HG02970 (cell line): ENCODE measurements at regions not wholly inside any gene's neighbourhood (a gene's known extent, or its start where the extent isn't known, plus 50 kb on each side); places are given as distances from the start of the nearest gene placed in this dataset.

ENCODE experiments used
- ATAC-seq: cut with Tn5 transposase; IDR thresholded peaks from one replicate; pipeline ENCODE4 v1.9.1; 2021; ENCODE audit warnings: mild to moderate bottlenecking, moderate library complexity, moderate number of reproducible peaks; ENCODE audit not compliant: unreplicated experiment, low FRiP score

- ATAC-seq, result no peak
Measured at GRCh38 chr3:79947469-79947868, 179.7 kb upstream of the ROBO1 start.

DNA sequence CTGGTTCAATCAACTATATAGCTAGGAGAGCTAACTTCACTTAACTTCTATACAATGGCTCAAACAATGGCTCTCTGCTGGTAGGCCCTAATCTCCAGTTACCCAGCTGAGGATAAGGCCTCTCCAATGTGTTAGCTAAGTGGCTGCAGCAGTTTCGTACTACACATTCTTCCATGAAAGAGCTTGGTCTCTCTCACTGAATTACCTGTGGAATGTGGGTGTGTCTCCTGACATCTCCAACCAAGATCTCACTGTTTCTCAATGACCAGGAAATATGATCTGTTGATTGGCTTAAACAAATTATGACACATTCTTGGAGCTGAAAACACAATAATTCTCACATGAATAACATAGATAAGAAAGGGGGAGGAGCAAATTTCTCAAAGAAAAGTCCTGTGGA, 169.8 kb upstream of the ROBO1 start:
- ATAC-seq, result no peak

DNA sequence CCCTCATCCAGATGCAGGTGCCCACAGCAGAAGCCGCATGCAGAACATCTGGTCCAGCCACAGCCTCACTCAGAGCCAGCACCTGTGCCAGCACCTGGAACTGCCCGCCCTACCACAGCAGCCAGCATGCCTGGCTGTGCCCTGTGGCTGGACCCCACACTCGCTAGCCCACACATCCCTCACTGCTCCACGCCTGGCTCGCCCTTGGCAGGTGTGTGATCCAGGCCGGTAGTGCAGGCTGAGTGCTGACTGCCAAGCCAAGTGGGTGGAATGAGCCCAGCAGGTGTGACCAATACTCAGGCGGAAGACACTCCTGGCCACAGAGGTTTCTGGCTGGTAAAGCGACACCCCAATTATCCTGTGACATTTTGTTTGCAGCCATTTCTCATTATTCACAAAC, 162.4 kb upstream of the ROBO1 start:
- no peak for ATAC-seq

DNA sequence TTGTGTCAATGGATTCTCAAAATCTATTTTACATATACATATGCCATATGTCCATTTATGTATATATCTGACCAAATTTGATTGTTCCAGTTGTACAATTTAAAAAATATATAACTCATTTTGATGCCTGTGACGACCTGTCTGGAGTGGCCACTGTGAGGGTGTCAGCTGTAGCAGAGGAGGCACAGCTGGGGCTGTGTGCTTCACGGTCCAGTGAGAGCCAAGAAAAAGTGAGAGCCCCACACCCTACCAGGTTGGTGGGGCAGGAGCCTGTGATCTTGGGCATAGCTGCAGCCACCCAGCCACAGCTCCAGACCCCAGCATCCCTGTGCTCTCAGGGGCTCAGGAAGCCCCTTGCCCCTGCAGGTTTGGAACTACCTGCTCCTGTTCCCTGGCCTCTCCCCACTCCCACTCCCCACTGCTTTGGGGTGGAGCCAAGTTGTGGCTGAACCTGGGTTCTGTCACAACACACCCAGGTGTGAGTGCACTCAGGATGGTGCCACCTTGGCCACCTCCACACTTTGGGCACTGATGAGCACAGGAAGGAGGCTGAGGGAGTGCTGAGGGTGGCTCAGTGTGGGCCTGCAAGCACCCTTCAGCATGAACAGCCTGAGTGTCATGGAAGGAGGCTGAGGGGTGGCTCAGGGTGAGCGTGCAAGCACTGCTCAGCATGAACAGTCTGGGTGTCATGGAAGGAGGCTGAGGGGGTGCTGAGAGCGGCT, 161.1 kb upstream of the ROBO1 start:
- no peak for ATAC-seq

DNA sequence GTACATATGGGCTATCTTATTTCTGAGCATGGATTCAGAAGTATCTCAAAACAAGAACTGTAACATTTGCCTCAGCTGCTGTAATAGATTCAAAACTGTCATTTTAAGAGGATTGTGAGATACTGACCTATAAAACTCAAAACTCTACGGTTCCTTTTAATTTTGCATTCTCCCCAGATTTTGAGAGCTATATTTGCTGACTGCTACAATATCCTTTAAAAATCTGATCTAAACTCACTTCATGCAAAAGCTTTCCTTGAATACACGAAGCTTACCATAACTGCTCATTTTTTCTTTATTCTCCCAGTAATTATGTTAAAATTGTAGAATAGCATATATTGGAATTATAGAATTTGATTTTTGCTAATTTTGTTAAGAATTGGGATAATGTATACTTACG, 158.7 kb upstream of the ROBO1 start:
- ATAC-seq, result no peak

DNA sequence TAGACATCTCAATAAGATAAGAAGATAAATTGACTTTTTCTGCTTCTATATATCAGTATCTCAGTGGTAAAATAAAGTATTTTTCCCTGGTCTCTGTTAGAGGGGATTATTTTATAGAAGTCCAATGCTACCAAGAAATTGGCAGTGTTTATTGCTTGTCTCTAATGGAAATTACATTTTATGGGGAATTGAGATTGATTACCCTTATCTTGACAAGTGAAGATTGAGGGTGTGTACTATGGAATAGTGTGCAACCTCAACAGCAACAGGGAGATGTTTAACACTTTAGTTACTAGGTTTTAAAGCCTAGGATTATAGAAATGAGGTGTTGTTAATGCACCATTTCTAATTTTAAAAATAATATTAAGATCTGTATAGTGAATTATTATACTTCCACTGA, 154.8 kb upstream of the ROBO1 start:
- ATAC-seq, result no peak

DNA sequence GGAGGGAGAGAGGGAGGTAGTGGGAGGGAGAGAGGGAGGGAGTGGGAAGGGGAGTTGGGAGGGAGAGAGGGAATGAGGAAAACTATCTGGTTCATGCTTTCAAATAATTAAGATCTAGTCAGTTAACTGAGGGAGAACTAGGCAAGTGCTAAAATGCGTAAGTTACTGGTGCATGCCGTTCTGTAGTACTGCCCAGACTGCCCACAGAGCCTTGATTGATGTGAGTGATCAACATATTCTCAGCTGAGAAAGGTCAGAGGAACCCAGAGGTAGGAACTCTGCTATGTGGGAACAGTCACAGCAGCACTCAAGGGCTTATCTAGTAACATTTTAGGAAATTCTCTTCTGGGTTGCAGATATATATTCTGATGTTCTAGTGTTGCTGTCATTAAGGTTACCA, 149.8 kb upstream of the ROBO1 start:
- ATAC-seq, result no peak

DNA sequence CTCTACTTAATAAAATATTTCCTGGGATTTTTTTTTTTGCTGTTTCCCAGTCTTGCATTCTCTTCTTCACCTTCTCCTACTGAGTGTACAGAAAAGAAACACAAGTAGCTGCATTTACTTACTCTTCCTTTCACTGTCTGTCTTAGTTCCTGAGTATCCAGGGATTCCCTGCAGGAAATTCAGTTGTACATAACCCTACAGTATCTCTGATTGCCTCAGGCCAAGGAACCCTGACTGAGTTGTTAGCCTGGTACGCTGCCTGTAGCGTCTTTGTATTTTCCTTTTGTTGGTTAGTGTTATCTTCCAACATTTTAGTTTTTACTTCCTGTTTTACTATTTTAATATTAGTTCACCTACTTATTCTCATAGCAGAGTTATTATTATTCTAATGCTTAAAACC, 142.5 kb upstream of the ROBO1 start:
- ATAC-seq, result no peak

GRCh38 chr3:79906106-79906505, 138.3 kb upstream of the ROBO1 start:
- ATAC-seq, result no peak

GRCh38 chr3:79902151-79902550, 134.4 kb upstream of the ROBO1 start:
- no peak for ATAC-seq

GRCh38 chr3:79898907-79899306, 131.1 kb upstream of the ROBO1 start:
- ATAC-seq, result no peak

DNA sequence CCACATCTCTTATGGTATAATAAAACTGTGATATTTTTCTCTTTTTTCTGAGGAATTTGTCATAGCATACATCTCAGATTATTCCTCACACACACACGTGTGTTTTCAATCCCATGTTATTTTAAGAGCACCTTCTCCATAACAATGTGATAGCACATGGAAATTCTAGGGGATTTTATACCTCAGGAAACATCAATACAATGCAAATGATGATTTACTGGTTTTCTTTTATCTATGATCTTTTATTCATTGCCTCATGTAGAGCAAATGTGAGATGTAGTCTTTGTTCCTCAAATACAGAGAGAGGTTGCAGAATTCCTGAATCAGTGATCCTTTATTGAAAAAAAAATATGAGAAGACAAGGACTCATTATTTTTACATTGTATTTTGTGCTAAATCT, 128.3 kb upstream of the ROBO1 start:
- ATAC-seq, result no peak

GRCh38 chr3:79887213-79887612, 119.4 kb upstream of the ROBO1 start:
- ATAC-seq, result no peak

DNA sequence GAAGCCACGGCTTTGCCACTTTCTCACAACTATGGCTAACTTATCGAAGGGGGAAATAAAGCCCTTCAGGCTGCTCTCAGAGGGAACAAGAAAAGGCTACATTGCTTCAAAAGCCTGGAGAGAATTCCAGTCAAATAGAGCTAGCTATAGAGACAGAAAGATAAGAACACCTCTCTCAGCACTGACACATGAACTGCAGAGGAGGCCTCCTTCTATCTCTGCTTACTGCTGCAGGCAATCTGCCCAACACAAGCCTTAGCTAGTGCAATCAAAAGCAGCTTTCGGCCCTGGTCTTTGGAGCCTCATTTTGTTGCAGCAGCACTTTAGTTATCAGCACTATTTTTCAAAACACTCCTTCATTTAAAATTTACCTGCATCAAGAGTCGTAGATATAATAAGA, 118.4 kb upstream of the ROBO1 start:
- no peak for ATAC-seq

DNA sequence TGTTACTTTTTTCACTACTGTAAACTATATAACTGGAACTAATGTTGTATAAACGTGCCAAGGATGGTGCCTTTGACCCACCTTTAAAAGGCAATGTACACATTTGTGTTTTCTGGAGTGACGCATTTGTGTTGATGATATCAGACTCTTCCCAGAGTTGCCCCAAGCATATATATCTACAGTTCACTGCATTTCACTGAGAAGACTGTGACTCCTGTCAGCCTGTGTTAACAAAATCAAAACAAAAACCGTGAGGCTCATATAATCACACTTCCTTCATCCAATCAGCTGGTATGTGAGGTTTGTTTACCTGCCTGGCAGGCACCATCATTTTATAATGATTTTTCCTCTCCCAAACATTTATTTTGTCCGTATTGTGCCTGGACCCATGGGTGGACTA, 117.6 kb upstream of the ROBO1 start:
- no peak for ATAC-seq

DNA sequence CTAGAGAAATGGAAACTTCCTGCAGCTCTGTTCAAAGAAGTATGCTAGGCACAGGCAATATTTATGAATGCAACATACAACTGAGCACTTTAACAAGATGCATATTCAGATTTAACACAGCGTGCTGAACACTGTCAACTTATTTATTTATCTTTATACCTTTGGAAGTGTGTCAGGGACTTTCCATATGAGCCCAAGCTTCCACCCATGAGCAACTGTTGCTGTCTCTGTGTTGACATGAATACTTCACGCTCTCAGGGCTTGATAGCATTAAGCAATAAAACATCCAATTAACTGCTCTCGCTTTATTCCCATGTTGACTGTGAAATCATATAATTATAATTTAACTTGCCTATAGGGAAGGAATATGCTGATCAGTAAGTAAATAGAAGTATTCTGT, 116.6 kb upstream of the ROBO1 start:
- no peak for ATAC-seq

DNA sequence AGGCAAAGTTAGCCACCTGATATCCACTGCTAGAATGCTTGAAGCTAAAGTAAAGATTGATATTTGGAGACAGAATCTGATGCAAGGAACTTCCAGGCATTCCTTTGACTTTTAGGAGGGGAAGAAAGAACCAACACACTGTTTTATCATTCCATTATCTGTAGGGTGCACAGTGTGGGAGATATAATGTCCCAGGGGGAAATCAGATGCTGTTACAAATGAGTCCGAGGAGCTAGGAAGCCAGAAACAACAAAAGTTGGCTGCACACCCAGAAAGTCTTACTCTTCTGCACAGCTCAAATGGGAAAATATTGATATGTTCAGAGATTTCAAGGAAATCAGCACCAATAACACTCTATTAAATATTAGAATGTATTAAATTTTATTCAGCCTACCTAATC, 113.6 kb upstream of the ROBO1 start:
- ATAC-seq, result no peak

GRCh38 chr3:79878708-79879107, 110.9 kb upstream of the ROBO1 start:
- ATAC-seq, result no peak

GRCh38 chr3:79874646-79875045, 106.8 kb upstream of the ROBO1 start:
- no peak for ATAC-seq

GRCh38 chr3:79872483-79872882, 104.7 kb upstream of the ROBO1 start:
- ATAC-seq, result no peak

- ATAC-seq, result no peak
Measured at GRCh38 chr3:79871656-79872055, 103.9 kb upstream of the ROBO1 start.

GRCh38 chr3:79870313-79870620, 102.5 kb upstream of the ROBO1 start:
- no peak for ATAC-seq
